ENCODE measurements at regions not wholly inside any gene's neighbourhood (a gene's known extent, or its start where the extent isn't known, plus 50 kb on each side); places are given as distances from the start of the nearest gene placed in this dataset.

DNA sequence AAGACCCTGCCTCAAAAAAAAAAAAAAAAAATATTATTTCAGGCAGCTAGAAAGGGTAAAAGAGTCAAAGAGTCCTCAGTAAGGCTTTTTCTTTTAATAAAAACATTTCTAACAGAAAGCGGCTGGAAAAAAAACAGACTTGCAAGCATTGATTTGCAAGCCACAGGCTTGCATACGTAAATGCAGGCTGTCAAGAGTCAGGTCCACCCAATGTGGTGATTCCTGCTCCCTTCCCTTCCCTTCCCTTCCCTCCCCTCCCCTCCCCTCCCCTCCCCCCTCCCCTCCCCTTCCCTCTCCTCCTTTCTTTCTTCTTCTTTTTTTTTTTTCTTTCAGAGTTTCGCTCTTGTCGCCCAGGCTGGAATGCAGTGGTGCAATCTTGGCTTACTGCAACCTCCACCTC is 74.4 kb upstream of the GULP1 start:
- TF ChIP-seq, protein P1, sequence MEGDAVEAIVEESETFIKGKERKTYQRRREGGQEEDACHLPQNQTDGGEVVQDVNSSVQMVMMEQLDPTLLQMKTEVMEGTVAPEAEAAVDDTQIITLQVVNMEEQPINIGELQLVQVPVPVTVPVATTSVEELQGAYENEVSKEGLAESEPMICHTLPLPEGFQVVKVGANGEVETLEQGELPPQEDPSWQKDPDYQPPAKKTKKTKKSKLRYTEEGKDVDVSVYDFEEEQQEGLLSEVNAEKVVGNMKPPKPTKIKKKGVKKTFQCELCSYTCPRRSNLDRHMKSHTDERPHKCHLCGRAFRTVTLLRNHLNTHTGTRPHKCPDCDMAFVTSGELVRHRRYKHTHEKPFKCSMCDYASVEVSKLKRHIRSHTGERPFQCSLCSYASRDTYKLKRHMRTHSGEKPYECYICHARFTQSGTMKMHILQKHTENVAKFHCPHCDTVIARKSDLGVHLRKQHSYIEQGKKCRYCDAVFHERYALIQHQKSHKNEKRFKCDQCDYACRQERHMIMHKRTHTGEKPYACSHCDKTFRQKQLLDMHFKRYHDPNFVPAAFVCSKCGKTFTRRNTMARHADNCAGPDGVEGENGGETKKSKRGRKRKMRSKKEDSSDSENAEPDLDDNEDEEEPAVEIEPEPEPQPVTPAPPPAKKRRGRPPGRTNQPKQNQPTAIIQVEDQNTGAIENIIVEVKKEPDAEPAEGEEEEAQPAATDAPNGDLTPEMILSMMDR (IDR thresholded peaks at IDR 0.05; ENCODE audit: unreplicated experiment), result no peak
- CTCF ChIA-PET, result no interaction called here
- Mint-ChIP-seq H3K4me1 (ENCODE audit: low read depth, unreplicated experiment) (no peaks in the 10 kb centered on the region), H3K36me3 (ENCODE audit: insufficient read depth, unreplicated experiment) (no peaks in the 10 kb centered on the region), H3K27me3 (ENCODE audit: unreplicated experiment) (no peaks in the 10 kb centered on the region), H3K9me3 (ENCODE audit: low read depth, unreplicated experiment) (no peaks in the 10 kb centered on the region), H3K27ac (ENCODE audit: unreplicated experiment) (no peak overlapping the region), H3K4me3 (ENCODE audit: low read depth, unreplicated experiment) (no peak overlapping the region)
- no TSS peak for BruUV-seq (replicated peaks)
- intact Hi-C loops (cut with micrococcal nuclease; ENCODE audit: unreplicated experiment), result no loop called here
- DNase-seq, result no peak

DNA sequence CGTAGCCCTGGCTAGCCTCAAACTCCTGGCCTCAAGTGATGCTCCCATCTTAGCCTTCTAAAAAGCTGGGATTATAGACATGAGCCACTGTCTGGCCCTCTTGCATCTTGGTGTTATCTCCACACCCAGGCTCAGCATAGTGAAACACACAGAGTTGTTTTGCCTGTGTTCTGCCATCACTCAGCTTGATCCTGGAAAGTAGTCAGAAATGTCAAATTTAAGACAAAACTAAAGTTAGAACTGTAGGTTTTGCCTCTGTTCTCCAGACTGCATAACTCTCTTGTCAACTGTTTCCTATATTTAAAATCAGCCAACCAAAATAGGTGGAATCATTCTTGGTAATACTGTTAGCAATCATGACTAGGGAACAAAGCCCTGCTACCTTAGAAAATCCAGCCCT is 72.1 kb upstream of the GULP1 start:
- H3K36me3 Mint-ChIP-seq (ENCODE audit: insufficient read depth, unreplicated experiment), result no peaks in the 10 kb centered on the region
- H3K9me3 Mint-ChIP-seq (ENCODE audit: low read depth, unreplicated experiment), result no peaks in the 10 kb centered on the region
- CTCF ChIA-PET, result no interaction called here
- no TSS peak for BruUV-seq (replicated peaks)
- TF ChIP-seq, protein P1 (IDR thresholded peaks at IDR 0.05; ENCODE audit: unreplicated experiment), result no peak
- no peak overlapping the region for H3K27ac Mint-ChIP-seq (ENCODE audit: unreplicated experiment)
- no peaks in the 10 kb centered on the region for H3K4me1 Mint-ChIP-seq (ENCODE audit: low read depth, unreplicated experiment)
- no peaks in the 10 kb centered on the region for H3K27me3 Mint-ChIP-seq (ENCODE audit: unreplicated experiment)
- intact Hi-C loops (cut with micrococcal nuclease; ENCODE audit: unreplicated experiment), result no loop called here
- no peak for DNase-seq
- H3K4me3 Mint-ChIP-seq (ENCODE audit: low read depth, unreplicated experiment), result no peak overlapping the region

DNA sequence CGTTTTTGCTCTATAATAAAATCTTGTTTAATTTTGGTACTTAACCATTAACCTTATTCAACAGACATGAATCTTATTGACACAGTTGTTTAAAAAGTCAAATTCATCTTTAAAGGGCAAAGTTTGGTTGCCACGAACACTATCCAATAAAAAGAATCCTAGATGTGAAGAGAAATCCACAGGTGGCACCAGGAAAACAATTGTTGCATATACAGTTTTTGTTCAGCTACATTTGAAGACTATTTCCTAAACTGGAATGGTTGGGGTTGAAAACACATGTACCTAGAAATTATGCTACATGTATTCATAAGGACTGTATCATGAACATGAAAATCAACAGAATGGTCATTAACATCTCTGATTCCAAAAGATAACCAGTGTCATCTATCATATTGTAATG is 71.1 kb upstream of the GULP1 start:
- Mint-ChIP-seq H3K27me3 (ENCODE audit: unreplicated experiment) (no peaks in the 10 kb centered on the region), H3K4me1 (ENCODE audit: low read depth, unreplicated experiment) (no peaks in the 10 kb centered on the region), H3K4me3 (ENCODE audit: low read depth, unreplicated experiment) (no peak overlapping the region), H3K36me3 (ENCODE audit: insufficient read depth, unreplicated experiment) (no peaks in the 10 kb centered on the region), H3K9me3 (ENCODE audit: low read depth, unreplicated experiment) (no peaks in the 10 kb centered on the region), H3K27ac (ENCODE audit: unreplicated experiment) (no peak overlapping the region)
- no TSS peak for BruUV-seq (replicated peaks)
- no peak for DNase-seq
- TF ChIP-seq, protein P1 (IDR thresholded peaks at IDR 0.05; ENCODE audit: unreplicated experiment), result no peak
- intact Hi-C loops (cut with micrococcal nuclease; ENCODE audit: unreplicated experiment), result no loop called here
- CTCF ChIA-PET, result no interaction called here

DNA sequence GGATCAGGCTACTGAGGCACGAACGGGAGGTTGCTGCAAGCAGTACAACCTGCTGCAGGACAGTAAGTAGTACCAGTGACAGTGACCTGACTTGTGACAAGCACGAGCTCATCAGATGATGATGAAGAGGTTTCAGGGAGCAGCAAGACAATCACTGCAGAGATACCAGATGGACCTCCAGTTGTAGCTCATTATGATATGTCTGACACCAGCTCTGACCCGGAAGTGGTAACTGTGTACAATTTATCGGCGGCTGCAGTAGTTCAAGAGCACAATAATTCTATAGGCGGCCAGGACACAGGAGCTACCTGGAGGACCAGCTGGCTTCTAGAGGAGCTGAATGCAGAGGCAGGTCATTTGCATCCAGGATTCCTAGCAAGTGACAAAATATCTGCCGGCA is 64.0 kb upstream of the GULP1 start:
- Mint-ChIP-seq H3K9me3 (ENCODE audit: low read depth, unreplicated experiment) (peaks cover 5% of the 10 kb centered on the region), H3K27ac (ENCODE audit: unreplicated experiment) (no peak overlapping the region), H3K36me3 (ENCODE audit: insufficient read depth, unreplicated experiment) (no peaks in the 10 kb centered on the region), H3K4me3 (ENCODE audit: low read depth, unreplicated experiment) (no peak overlapping the region), H3K4me1 (ENCODE audit: low read depth, unreplicated experiment) (no peaks in the 10 kb centered on the region), H3K27me3 (ENCODE audit: unreplicated experiment) (no peaks in the 10 kb centered on the region)
- intact Hi-C loops (cut with micrococcal nuclease; ENCODE audit: unreplicated experiment), result no loop called here
- TF ChIP-seq, protein P1 (IDR thresholded peaks at IDR 0.05; ENCODE audit: unreplicated experiment), result no peak
- BruUV-seq (replicated peaks), result no TSS peak
- DNase-seq, result no peak
- CTCF ChIA-PET, result no interaction called here

DNA sequence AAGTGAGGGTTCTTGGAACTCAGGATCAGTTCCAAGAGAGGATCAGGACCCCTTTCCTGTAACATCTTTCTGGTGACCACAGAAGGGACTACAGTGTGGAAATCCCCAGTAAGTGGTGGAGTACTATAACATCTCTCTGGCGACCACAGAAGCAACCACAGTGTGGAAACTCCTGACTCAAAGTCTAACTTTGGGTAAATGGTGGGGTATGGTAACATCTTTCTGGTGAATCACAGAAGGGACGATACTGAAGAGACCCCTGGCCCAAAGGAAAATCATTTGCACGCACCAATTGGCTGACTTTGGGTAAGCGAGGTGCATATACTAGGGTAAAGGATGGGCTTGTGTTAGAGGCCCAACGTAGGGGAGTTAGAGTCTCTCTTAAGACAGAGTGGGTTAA is 56.3 kb upstream of the GULP1 start:
- Mint-ChIP-seq H3K4me1 (ENCODE audit: low read depth, unreplicated experiment) (no peaks in the 10 kb centered on the region), H3K36me3 (ENCODE audit: insufficient read depth, unreplicated experiment) (no peaks in the 10 kb centered on the region), H3K27me3 (ENCODE audit: unreplicated experiment) (no peaks in the 10 kb centered on the region), H3K27ac (ENCODE audit: unreplicated experiment) (no peak overlapping the region), H3K4me3 (ENCODE audit: low read depth, unreplicated experiment) (no peak overlapping the region), H3K9me3 (ENCODE audit: low read depth, unreplicated experiment) (peaks cover 3% of the 10 kb centered on the region)
- no TSS peak for BruUV-seq (replicated peaks)
- CTCF ChIA-PET, result no interaction called here
- TF ChIP-seq, protein P1 (IDR thresholded peaks at IDR 0.05; ENCODE audit: unreplicated experiment), result no peak
- intact Hi-C loops (cut with micrococcal nuclease; ENCODE audit: unreplicated experiment), result no loop called here
- no peak for DNase-seq
